IMR-90 (cell line): ENCODE measurements at regions not wholly inside any gene's neighbourhood (a gene's known extent, or its start where the extent isn't known, plus 50 kb on each side); places are given as distances from the start of the nearest gene placed in this dataset.

Experiments
- ATAC-seq: fragments of 200-7000 bp; cut with Tn5 transposase; 2 replicates; pipeline ENCODE4 v1.9.1; 2020; ENCODE audit warnings: low read depth, mild to moderate bottlenecking, moderate library complexity
- BruUV-seq: library from RNA; stranded (reverse); fragments of 400-500 nt; replicated peaks from 2 replicates; lab custom pipeline; 2021; lab: Mats Ljungman, UMichigan
- CTCF ChIA-PET: fragments of 300-600 bp; formaldehyde crosslinking; extraction: SDS; loops from one replicate; lab custom pipeline; 2021; ENCODE audit warnings: antibody characterized with exemption; lab: Yijun Ruan, JAX
- POLR2A ChIA-PET: fragments of 300-600 bp; sonication (Branson Sonifier 250); formaldehyde crosslinking; loops from one replicate; lab custom pipeline; 2022; ENCODE audit warnings: antibody characterized with exemption; ENCODE audit not compliant: unreplicated experiment; lab: Charles Lee
- DNase-seq: peaks from one replicate; pipeline ENCODE4 v3.0.0; 2013
- H2AFZ ChIP-seq: replicated peaks from 2 replicates; pipeline ENCODE3; 2013; ENCODE audit warnings: low read length, mild to moderate bottlenecking; ENCODE audit not compliant: poor library complexity
- H2AK5ac ChIP-seq: 2 replicates; pipeline ENCODE4 v1.6.1; 2013; ENCODE audit warnings: low read depth, low read length, inconsistent platforms
- H2AK9ac ChIP-seq: replicated peaks from 2 replicates; pipeline ENCODE3; 2013; ENCODE audit warnings: mild to moderate bottlenecking, low read depth, low read length, moderate library complexity; ENCODE audit not compliant: poor library complexity
- H2BK120ac ChIP-seq: 2 replicates; pipeline ENCODE4 v1.6.1; 2013; ENCODE audit warnings: low read depth, low read length, inconsistent platforms
- H2BK15ac ChIP-seq: 3 replicates; pipeline ENCODE4 v1.6.1; 2013; ENCODE audit warnings: low read depth, low read length, inconsistent platforms
- H2BK20ac ChIP-seq: 2 replicates; pipeline ENCODE4 v1.6.1; 2013; ENCODE audit warnings: low read depth, mild to moderate bottlenecking, inconsistent platforms, low read length, moderate library complexity
- H2BK5ac ChIP-seq: 2 replicates; pipeline ENCODE4 v1.6.1; 2013; ENCODE audit warnings: mild to moderate bottlenecking, low read depth, low read length, inconsistent platforms; ENCODE audit not compliant: poor library complexity, severe bottlenecking
- H3K14ac ChIP-seq: replicated peaks from 2 replicates; pipeline ENCODE4 v1.6.1; 2013; ENCODE audit warnings: low read depth, low read length, inconsistent platforms
- H3K18ac ChIP-seq: 2 replicates; pipeline ENCODE4 v1.6.1; 2013; ENCODE audit warnings: low read depth, low read length, control low read depth
- H3K23ac ChIP-seq: 2 replicates; pipeline ENCODE4 v1.6.1; 2013; ENCODE audit warnings: low read depth, low read length, inconsistent platforms
- H3K27ac ChIP-seq: 2 replicates; pipeline ENCODE4 v1.5.1; 2013; ENCODE audit warnings: mild to moderate bottlenecking, control low read depth, low read length; ENCODE audit not compliant: insufficient read depth
- H3K27me3 ChIP-seq: 2 replicates; pipeline ENCODE4 v1.6.1; 2013; ENCODE audit warnings: low read length; ENCODE audit not compliant: control insufficient read depth, insufficient read depth
- H3K36me3 ChIP-seq: 2 replicates; pipeline ENCODE4 v1.6.1; 2013; ENCODE audit warnings: low read length, mixed read lengths; ENCODE audit not compliant: control insufficient read depth, insufficient read depth
- H3K4ac ChIP-seq: 2 replicates; pipeline ENCODE4 v1.6.1; 2013; ENCODE audit warnings: low read depth, low read length, inconsistent platforms
- H3K4me1 ChIP-seq: 2 replicates; pipeline ENCODE4 v1.6.1; 2013; ENCODE audit warnings: low read length, mixed read lengths; ENCODE audit not compliant: control insufficient read depth, insufficient read depth
- H3K4me2 ChIP-seq: 2 replicates; pipeline ENCODE4 v1.6.1; 2013; ENCODE audit warnings: low read depth, mild to moderate bottlenecking, control low read depth, low read length, moderate library complexity
- H3K4me3 ChIP-seq: 2 replicates; pipeline ENCODE4 v1.5.1; 2013; ENCODE audit warnings: low read depth, mild to moderate bottlenecking, control low read depth, low read length, moderate library complexity; ENCODE audit not compliant: insufficient read depth
- H3K56ac ChIP-seq: 2 replicates; pipeline ENCODE4 v1.6.1; 2013; ENCODE audit warnings: low read length, inconsistent platforms; ENCODE audit not compliant: insufficient read depth; ENCODE audit errors: extremely low read depth
- H3K79me1 ChIP-seq, 2 experiments: 2 replicates each; pipeline ENCODE4 v1.6.1; 2013; ENCODE audit warnings: low read length in 2 of 2, inconsistent platforms in 1 of 2, low read depth in 1 of 2
- H3K9ac ChIP-seq: 2 replicates; pipeline ENCODE4 v1.6.1; 2013; ENCODE audit warnings: low read depth, low read length, control low read depth
- H3K9me1 ChIP-seq: 2 replicates; pipeline ENCODE4 v1.6.1; 2013; ENCODE audit warnings: low read length, inconsistent platforms; ENCODE audit not compliant: insufficient read depth
- H3K9me3 ChIP-seq: 2 replicates; pipeline ENCODE4 v1.6.1; 2013; ENCODE audit warnings: low read length; ENCODE audit not compliant: control insufficient read depth, insufficient read depth
- H4K20me1 ChIP-seq: 2 replicates; pipeline ENCODE4 v1.6.1; 2013; ENCODE audit warnings: low read length, inconsistent platforms; ENCODE audit not compliant: insufficient read depth
- H4K5ac ChIP-seq: 2 replicates; pipeline ENCODE4 v1.6.1; 2013; ENCODE audit warnings: mild to moderate bottlenecking, low read depth, low read length, control low read depth
- H4K8ac ChIP-seq, 2 experiments: 2 replicates each; pipeline ENCODE4 v1.6.1; 2013; ENCODE audit warnings: low read depth in 2 of 2, low read length in 2 of 2, control low read depth in 1 of 2, inconsistent platforms in 1 of 2
- H4K91ac ChIP-seq: 2 replicates; pipeline ENCODE4 v1.6.1; 2013; ENCODE audit warnings: low read depth, low read length, inconsistent platforms; ENCODE audit not compliant: insufficient read depth
- BHLHE40 ChIP-seq: fragments of 150-350 bp; IDR thresholded peaks from 2 replicates; pipeline ENCODE4 v1.6.1; 2016; ENCODE audit warnings: mild to moderate bottlenecking, low read depth, low read length
- CEBPB ChIP-seq: IDR thresholded peaks from 2 replicates; pipeline ENCODE4 v1.6.1; 2012; ENCODE audit warnings: low read depth, low read length, improper control_type of control experiment
- CHD1 ChIP-seq: IDR thresholded peaks from 2 replicates; pipeline ENCODE4 v1.6.1; 2012; ENCODE audit warnings: low read depth, low read length, improper control_type of control experiment
- CTCF ChIP-seq: conservative IDR thresholded peaks from 2 replicates; pipeline ENCODE4 v1.5.1; 2012; ENCODE audit warnings: mild to moderate bottlenecking, low read depth, low read length, improper control_type of control experiment
- ELK1 ChIP-seq: fragments of 150-350 bp; IDR thresholded peaks from 2 replicates; pipeline ENCODE4 v1.6.1; 2016; ENCODE audit warnings: low read depth, mild to moderate bottlenecking, low read length, moderate library complexity, borderline replicate concordance
- FOS ChIP-seq: fragments of 150-350 bp; IDR thresholded peaks from 2 replicates; pipeline ENCODE4 v1.6.1; 2016; ENCODE audit warnings: low read depth, low read length
- MAFK ChIP-seq: IDR thresholded peaks from 2 replicates; pipeline ENCODE4 v1.6.1; 2012; ENCODE audit warnings: low read depth, low read length, improper control_type of control experiment
- MAZ ChIP-seq: IDR thresholded peaks from 2 replicates; pipeline ENCODE4 v1.6.1; 2012; ENCODE audit warnings: low read depth, mild to moderate bottlenecking, low read length, improper control_type of control experiment, moderate library complexity, borderline replicate concordance
- NFE2L2 ChIP-seq: fragments of 150-350 bp; IDR thresholded peaks from 2 replicates; pipeline ENCODE4 v1.6.1; 2016; ENCODE audit warnings: low read depth, mild to moderate bottlenecking, low read length
- RAD21 ChIP-seq: IDR thresholded peaks from 2 replicates; pipeline ENCODE4 v1.6.1; 2012; ENCODE audit warnings: low read length, improper control_type of control experiment
- RCOR1 ChIP-seq: IDR thresholded peaks from 2 replicates; pipeline ENCODE4 v1.6.1; 2012; ENCODE audit warnings: mild to moderate bottlenecking, low read length, improper control_type of control experiment; ENCODE audit not compliant: insufficient replicate concordance
- RFX5 ChIP-seq: IDR thresholded peaks from 2 replicates; pipeline ENCODE4 v1.8.0; 2012; ENCODE audit warnings: low read depth, mild to moderate bottlenecking, low read length, moderate library complexity
- SMC3 ChIP-seq: fragments of 150-350 bp; IDR thresholded peaks from 2 replicates; pipeline ENCODE4 v1.6.1; 2016; ENCODE audit warnings: low read depth, mild to moderate bottlenecking, antibody characterized with exemption, low read length, moderate library complexity
- USF2 ChIP-seq: fragments of 150-350 bp; IDR thresholded peaks from 2 replicates; pipeline ENCODE4 v1.6.1; 2017; ENCODE audit warnings: mild to moderate bottlenecking, antibody characterized with exemption, low read length, low read depth
- WGBS, 2 experiments: methylation state at CpG; one replicate each; pipeline versions ENCODE4 v1.1.5 to v1.1.7; 2013; ENCODE audit warnings: missing lambda C conversion rate in 2 of 2; ENCODE audit not compliant: insufficient read length in 1 of 2; ENCODE audit errors: extremely low coverage in 2 of 2; 5-methylcytosine and 5-hydroxymethylcytosine counted together
- dilution Hi-C: fragments of 300-500 bp; cut with HindIII; formaldehyde crosslinking; loops from one replicate; pipeline ENCODE4 v1.14.3; 2018; ENCODE audit warnings: low sequenced_read_pairs; ENCODE audit not compliant: unreplicated experiment
- in situ Hi-C: fragments of 300-500 bp; cut with MboI; formaldehyde crosslinking; loops from 3 replicates; pipeline ENCODE4 v1.14.3; 2019; ENCODE audit warnings: low sequenced_read_pairs, inconsistent platforms, mixed read lengths
- intact Hi-C: fragments of 100-400 bp; cut with micrococcal nuclease; formaldehyde crosslinking; loops from 2 replicates; pipeline ENCODE4 v1.10.0; 2022

GRCh38 chr11:46210856-46211255, 66.6 kb upstream of the CREB3L1 start:
- H2AK5ac ChIP-seq, result no peak overlapping the region
- no peak overlapping the region for H3K4ac ChIP-seq
- no peak overlapping the region for H2AK9ac ChIP-seq
- no TSS peak for BruUV-seq
- WGBS, 2 experiments, result no CpG with 5 or more reads among the region's 3 CpGs
- no peak overlapping the region for H4K5ac ChIP-seq
- no peak overlapping the region for H3K27ac ChIP-seq
- H2BK5ac ChIP-seq, result no peak overlapping the region
- H2AFZ ChIP-seq, result no peak overlapping the region
- H3K9me1 ChIP-seq, result no peaks in the 10 kb centered on the region
- intact Hi-C loops, result loop anchor here (5.0 kb wide), 1 partner anchor 74 kb away; no protein-coding TSS in a partner anchor
- no peak overlapping the region for H3K4me3 ChIP-seq
- no peaks in the 10 kb centered on the region for H4K20me1 ChIP-seq
- no peak overlapping the region for H2BK20ac ChIP-seq
- no peak overlapping the region for H3K18ac ChIP-seq
- H3K27me3 ChIP-seq, result peaks cover 6% of the 10 kb centered on the region
- H4K91ac ChIP-seq, result no peak overlapping the region
- TF ChIP-seq NFE2L2 (no peak), FOS (no peak), SMC3 (no peak), USF2 (no peak), MAFK (no peak), MAZ (no peak), ELK1 (no peak), CTCF (no peak), BHLHE40 (no peak), RFX5 (no peak), CEBPB (no peak), RAD21 (no peak), RCOR1 (no peak), CHD1 (no peak)
- no peak overlapping the region for H3K9ac ChIP-seq
- no peaks in the 10 kb centered on the region for H3K79me1 ChIP-seq
- dilution Hi-C loops, result no loop called here
- H3K56ac ChIP-seq, result no peak overlapping the region
- no peak overlapping the region for H3K4me2 ChIP-seq
- H3K9me3 ChIP-seq, result no peaks in the 10 kb centered on the region; the same call in 1 of the 2 replicates
- ChIA-PET CTCF (no interaction called here), POLR2A (no interaction called here)
- no peaks in the 10 kb centered on the region for H3K36me3 ChIP-seq
- no peak overlapping the region for H4K8ac ChIP-seq
- in situ Hi-C loops, result no loop called here
- H3K14ac ChIP-seq, result no peak overlapping the region
- no peak for DNase-seq
- no peaks in the 10 kb centered on the region for H3K4me1 ChIP-seq
- H3K23ac ChIP-seq, result no peak overlapping the region
- no peak overlapping the region for H2BK15ac ChIP-seq
- H2BK120ac ChIP-seq, result no peak overlapping the region
- ATAC-seq, result no peak
